ENCODE measurements at regions not wholly inside any gene's neighbourhood (a gene's known extent, or its start where the extent isn't known, plus 50 kb on each side); places are given as distances from the start of the nearest gene placed in this dataset.
"Not testable (repeated sequence)": the region's sequence is repeated elsewhere in the genome, so short reads cannot be mapped to it uniquely, and the experiment has no call there.

DNA sequence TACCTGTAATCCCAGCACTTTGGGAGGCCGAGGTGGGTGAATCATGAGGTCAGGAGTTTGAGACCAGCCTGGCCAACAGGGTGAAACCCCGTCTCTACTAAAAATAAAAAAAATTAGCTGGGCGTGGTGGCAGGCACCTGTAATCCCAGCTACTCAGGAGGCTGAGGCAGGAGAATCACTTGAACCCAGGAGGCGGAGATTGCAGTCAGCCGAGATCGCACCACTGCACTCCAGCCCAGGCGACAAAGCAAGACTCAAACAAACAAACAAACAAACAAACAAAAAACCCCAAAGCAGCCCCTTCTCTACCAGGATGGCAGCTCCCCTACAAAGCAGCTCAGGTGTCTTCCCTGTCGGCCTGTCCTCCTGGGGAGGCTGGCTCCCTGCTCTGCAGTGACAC lies 111.3 kb upstream of the ZNF479 start:
- TF ChIP-seq, protein P1, sequence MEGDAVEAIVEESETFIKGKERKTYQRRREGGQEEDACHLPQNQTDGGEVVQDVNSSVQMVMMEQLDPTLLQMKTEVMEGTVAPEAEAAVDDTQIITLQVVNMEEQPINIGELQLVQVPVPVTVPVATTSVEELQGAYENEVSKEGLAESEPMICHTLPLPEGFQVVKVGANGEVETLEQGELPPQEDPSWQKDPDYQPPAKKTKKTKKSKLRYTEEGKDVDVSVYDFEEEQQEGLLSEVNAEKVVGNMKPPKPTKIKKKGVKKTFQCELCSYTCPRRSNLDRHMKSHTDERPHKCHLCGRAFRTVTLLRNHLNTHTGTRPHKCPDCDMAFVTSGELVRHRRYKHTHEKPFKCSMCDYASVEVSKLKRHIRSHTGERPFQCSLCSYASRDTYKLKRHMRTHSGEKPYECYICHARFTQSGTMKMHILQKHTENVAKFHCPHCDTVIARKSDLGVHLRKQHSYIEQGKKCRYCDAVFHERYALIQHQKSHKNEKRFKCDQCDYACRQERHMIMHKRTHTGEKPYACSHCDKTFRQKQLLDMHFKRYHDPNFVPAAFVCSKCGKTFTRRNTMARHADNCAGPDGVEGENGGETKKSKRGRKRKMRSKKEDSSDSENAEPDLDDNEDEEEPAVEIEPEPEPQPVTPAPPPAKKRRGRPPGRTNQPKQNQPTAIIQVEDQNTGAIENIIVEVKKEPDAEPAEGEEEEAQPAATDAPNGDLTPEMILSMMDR (conservative IDR thresholded peaks at IDR 0.05): not testable (repeated sequence)
- TF ChIP-seq ZFX (IDR thresholded peaks at IDR 0.05): not testable (repeated sequence)
